ENCODE measurements at regions not wholly inside any gene's neighbourhood (a gene's known extent, or its start where the extent isn't known, plus 50 kb on each side); places are given as distances from the start of the nearest gene placed in this dataset.

GRCh38 chr3:110795163-110795562, 276.5 kb upstream of the NECTIN3 start:
- DNase-seq (ENCODE audit: low spot score in 2 of 2, unreplicated experiment in 2 of 2) = no peak
- Mint-ChIP-seq H3K27me3 (ENCODE audit: low read depth) (no peaks in the 10 kb centered on the region), H3K4me3 (no peak overlapping the region), H3K27ac (no peak overlapping the region), H3K9me3 (no peaks in the 10 kb centered on the region), H3K36me3 (no peaks in the 10 kb centered on the region), H3K4me1 (peaks cover 26% of the 10 kb centered on the region)
- no peak for TF ChIP-seq CTCF (IDR thresholded peaks at IDR 0.05; ENCODE audit: unreplicated experiment)

GRCh38 chr3:110799271-110799670, 272.3 kb upstream of the NECTIN3 start:
- H3K9me3 Mint-ChIP-seq = no peaks in the 10 kb centered on the region
- DNase-seq (ENCODE audit: low spot score in 2 of 2, unreplicated experiment in 2 of 2) = no peak
- H3K4me3 Mint-ChIP-seq = no peak overlapping the region
- H3K27me3 Mint-ChIP-seq (ENCODE audit: low read depth) = no peaks in the 10 kb centered on the region
- no peaks in the 10 kb centered on the region for H3K36me3 Mint-ChIP-seq
- H3K27ac Mint-ChIP-seq = no peak overlapping the region
- peaks cover 14% of the 10 kb centered on the region for H3K4me1 Mint-ChIP-seq
- no peak for TF ChIP-seq CTCF (IDR thresholded peaks at IDR 0.05; ENCODE audit: unreplicated experiment)

- no peaks in the 10 kb centered on the region for H3K9me3 Mint-ChIP-seq
- no peak for DNase-seq (ENCODE audit: low spot score in 2 of 2, unreplicated experiment in 2 of 2)
- H3K4me3 Mint-ChIP-seq = no peak overlapping the region
- H3K36me3 Mint-ChIP-seq = no peaks in the 10 kb centered on the region
- TF ChIP-seq CTCF (IDR thresholded peaks at IDR 0.05; ENCODE audit: unreplicated experiment) = no peak
- H3K27me3 Mint-ChIP-seq (ENCODE audit: low read depth) = no peaks in the 10 kb centered on the region
- H3K4me1 Mint-ChIP-seq = no peaks in the 10 kb centered on the region
- no peak overlapping the region for H3K27ac Mint-ChIP-seq
Observed at GRCh38 chr3:110804856-110805255, 266.8 kb upstream of the NECTIN3 start.

GRCh38 chr3:110806924-110807323, 264.7 kb upstream of the NECTIN3 start:
- Mint-ChIP-seq H3K27ac (no peak overlapping the region), H3K36me3 (no peaks in the 10 kb centered on the region), H3K4me1 (no peaks in the 10 kb centered on the region), H3K9me3 (no peaks in the 10 kb centered on the region), H3K4me3 (no peak overlapping the region), H3K27me3 (ENCODE audit: low read depth) (no peaks in the 10 kb centered on the region)
- TF ChIP-seq CTCF (IDR thresholded peaks at IDR 0.05; ENCODE audit: unreplicated experiment) = no peak
- DNase-seq (ENCODE audit: low spot score in 2 of 2, unreplicated experiment in 2 of 2) = no peak

- Mint-ChIP-seq H3K4me3 (no peak overlapping the region), H3K27me3 (ENCODE audit: low read depth) (no peaks in the 10 kb centered on the region), H3K27ac (no peak overlapping the region), H3K36me3 (no peaks in the 10 kb centered on the region), H3K9me3 (no peaks in the 10 kb centered on the region), H3K4me1 (no peaks in the 10 kb centered on the region)
- DNase-seq (ENCODE audit: low spot score in 2 of 2, unreplicated experiment in 2 of 2) = no peak
- no peak for TF ChIP-seq CTCF (IDR thresholded peaks at IDR 0.05; ENCODE audit: unreplicated experiment)
Observed at GRCh38 chr3:110808630-110809029, 263.0 kb upstream of the NECTIN3 start.

- Mint-ChIP-seq H3K27ac (no peak overlapping the region), H3K9me3 (no peaks in the 10 kb centered on the region), H3K4me1 (peaks cover 7% of the 10 kb centered on the region), H3K27me3 (ENCODE audit: low read depth) (no peaks in the 10 kb centered on the region), H3K36me3 (no peaks in the 10 kb centered on the region), H3K4me3 (no peak overlapping the region)
- TF ChIP-seq CTCF (IDR thresholded peaks at IDR 0.05; ENCODE audit: unreplicated experiment) = no peak
- no peak for DNase-seq (ENCODE audit: low spot score in 2 of 2, unreplicated experiment in 2 of 2)
Observed at GRCh38 chr3:110810356-110810755, 261.3 kb upstream of the NECTIN3 start.
